ENCODE measurements at regions not wholly inside any gene's neighbourhood (a gene's known extent, or its start where the extent isn't known, plus 50 kb on each side); places are given as distances from the start of the nearest gene placed in this dataset.

- DNase-seq: no peak
Measured at GRCh38 chr11:32318071-32319055, 117.0 kb downstream of the WT1 start.

GRCh38 chr11:32323814-32324130 is 111.6 kb downstream of the WT1 start:
- no peak for DNase-seq

- no peak for DNase-seq
Measured at GRCh38 chr11:32325187-32325586, 110.2 kb downstream of the WT1 start.

GRCh38 chr11:32325725-32326124 is 109.6 kb downstream of the WT1 start:
- no peak for DNase-seq

- DNase-seq: no peak
Measured at GRCh38 chr11:32326522-32326921, 108.8 kb downstream of the WT1 start.

- DNase-seq: no peak
Measured at GRCh38 chr11:32328392-32328791, 106.9 kb downstream of the WT1 start.

GRCh38 chr11:32331098-32331497 is 104.2 kb downstream of the WT1 start:
- DNase-seq: no peak

- DNase-seq: no peak
Measured at GRCh38 chr11:32331792-32332191, 103.5 kb downstream of the WT1 start.

- DNase-seq: no peak
Measured at GRCh38 chr11:32332990-32333319, 102.4 kb downstream of the WT1 start.

- DNase-seq: peak; percentile 28 to 34
Measured at GRCh38 chr11:32333320-32333991, 101.9 kb downstream of the WT1 start.

GRCh38 chr11:32334822-32335221 is 100.5 kb downstream of the WT1 start:
- peak in 1 of 2 donors; percentile 21 for DNase-seq
